ENCODE measurements at regions not wholly inside any gene's neighbourhood (a gene's known extent, or its start where the extent isn't known, plus 50 kb on each side); places are given as distances from the start of the nearest gene placed in this dataset.

GRCh38 chr9:135016876-135017275 is 70.6 kb upstream of the OLFM1 start:
- TF ChIP-seq CTCF (IDR thresholded peaks at IDR 0.05) (no peak), ZFX (IDR thresholded peaks at IDR 0.05; ENCODE audit: borderline replicate concordance) (no peak)

All from 22Rv1 (cell line).